ENCODE measurements at regions not wholly inside any gene's neighbourhood (a gene's known extent, or its start where the extent isn't known, plus 50 kb on each side); places are given as distances from the start of the nearest gene placed in this dataset.
"Not testable (repeated sequence)": the region's sequence is repeated elsewhere in the genome, so short reads cannot be mapped to it uniquely, and the experiment has no call there.

DNA sequence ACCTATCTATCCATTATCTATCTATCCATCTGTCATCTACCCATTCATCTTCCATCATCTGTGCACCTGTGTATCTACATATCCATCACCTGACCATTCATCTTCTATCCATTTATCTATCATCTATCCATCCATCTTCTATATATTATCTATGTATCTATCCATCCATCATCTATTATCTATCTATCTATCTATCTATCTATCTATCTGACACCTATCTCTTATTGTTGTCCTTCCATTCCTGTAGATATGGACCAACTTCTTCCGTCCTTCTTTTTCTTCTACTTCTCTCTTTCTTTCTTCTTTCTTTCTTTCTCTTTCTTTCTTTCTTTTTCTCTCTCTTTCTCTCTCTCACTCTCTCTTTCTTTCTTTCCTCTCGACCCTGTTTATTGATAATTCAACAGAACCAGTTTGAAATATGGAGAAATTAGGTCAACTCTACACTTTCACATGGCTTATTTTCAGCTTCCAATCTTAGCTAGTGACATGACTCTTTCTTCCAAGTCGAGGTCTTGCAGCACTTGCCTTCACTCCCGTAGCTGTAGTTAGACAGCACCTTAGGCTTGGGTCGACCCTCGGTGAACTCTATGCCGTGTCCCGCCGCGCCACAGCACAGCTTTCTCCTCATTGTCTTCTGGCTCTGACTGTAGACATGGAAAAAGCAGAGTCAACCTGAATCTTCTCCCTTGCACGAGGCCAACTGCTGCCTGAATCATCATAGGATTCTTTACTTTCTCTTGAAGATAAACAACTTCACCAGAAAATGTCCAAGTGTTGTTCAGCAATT, 110.4 kb upstream of the EXOC2 start:
- no peak for DNase-seq (ENCODE audit: low spot score)

DNA sequence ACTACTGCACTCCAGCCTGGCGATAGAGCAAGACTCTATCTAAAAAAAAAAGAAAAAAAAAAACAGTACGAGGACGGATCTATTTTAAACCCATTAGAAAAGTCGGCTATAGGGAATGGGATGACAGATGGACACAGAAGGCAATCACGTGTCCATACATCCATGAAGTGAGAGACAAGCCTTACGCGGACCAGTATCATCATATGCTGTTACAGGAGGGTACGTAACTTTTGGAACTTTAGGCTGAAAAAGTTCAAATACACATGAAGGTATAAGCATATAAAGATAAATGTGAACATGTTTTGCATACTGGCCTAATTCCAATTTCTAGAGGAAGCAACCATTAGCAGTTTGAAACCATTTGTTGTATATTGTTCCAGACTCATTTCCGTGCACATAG, 109.8 kb upstream of the EXOC2 start:
- no peak for DNase-seq (ENCODE audit: low spot score)

DNA sequence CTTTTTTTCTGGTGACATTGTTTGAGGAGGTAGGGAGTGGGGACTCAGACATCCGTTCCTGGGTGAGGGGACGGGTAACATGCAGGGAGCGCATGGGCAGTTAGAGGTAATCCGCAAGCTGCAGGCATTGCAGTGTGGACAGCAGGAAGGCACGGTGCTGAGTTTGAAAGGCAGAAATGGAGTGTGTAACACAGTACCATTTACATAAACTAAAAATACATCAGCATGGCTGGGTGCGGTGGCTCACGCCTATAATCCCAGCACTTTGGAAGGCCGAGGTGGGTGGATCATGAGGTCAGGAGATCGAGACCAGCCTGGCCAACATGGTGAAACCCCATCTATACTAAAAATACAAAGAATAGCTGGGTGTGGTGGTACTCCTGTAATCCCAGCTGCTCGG, 109.3 kb upstream of the EXOC2 start:
- DNase-seq (ENCODE audit: low spot score), result not testable (repeated sequence)

- no peak for DNase-seq (ENCODE audit: low spot score)
These were observed 106.8 kb upstream of the EXOC2 start for GRCh38 chr6:799769-800168.

GRCh38 chr6:797479-798077, 104.6 kb upstream of the EXOC2 start:
- peak; percentile 20 for DNase-seq (ENCODE audit: low spot score)

- no peak for DNase-seq (ENCODE audit: low spot score)
These were observed 102.2 kb upstream of the EXOC2 start for GRCh38 chr6:795046-795685.

DNA sequence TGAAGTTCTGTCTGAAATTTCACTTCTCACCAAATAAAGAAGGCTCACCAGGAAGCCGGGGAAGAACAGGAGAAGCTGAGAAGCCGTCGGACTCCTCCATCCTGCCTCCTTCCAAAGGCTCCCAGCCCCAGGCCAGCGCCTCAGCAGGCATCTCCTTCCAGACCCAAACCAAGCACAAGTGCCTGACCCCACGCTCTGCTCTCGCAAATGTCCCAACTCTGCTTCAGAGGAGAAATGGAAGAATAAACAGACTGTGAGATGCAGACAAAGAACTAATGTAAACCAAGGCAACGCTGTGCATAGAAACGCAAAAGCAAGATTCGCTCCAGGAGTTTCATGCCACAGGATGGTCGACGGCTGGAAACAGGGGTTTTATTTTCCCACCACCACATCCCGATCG, 100.3 kb upstream of the EXOC2 start:
- DNase-seq (ENCODE audit: low spot score), result no peak

GRCh38 chr6:792662-793061, 99.7 kb upstream of the EXOC2 start:
- no peak for DNase-seq (ENCODE audit: low spot score)

DNA sequence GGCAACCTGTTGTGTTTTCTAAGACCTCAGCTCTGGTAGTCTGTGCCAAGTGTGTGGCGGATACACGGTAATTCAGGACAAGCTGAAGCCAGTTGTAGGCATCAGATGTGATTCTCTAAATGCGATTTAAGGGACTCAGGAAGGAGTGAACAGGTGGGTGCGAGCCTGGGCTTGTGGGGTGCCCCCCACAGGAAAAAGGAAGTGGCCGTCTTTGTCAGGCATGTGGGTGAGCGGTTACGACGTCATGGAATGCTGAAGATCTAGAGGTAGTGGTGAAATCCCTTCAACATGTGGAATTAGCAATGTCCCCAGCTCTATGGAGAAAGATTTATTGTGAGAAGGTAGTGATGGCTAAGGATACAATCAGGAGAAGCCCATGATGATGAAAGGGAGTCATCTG, 95.1 kb upstream of the EXOC2 start:
- DNase-seq (ENCODE audit: low spot score), result no peak

DNA sequence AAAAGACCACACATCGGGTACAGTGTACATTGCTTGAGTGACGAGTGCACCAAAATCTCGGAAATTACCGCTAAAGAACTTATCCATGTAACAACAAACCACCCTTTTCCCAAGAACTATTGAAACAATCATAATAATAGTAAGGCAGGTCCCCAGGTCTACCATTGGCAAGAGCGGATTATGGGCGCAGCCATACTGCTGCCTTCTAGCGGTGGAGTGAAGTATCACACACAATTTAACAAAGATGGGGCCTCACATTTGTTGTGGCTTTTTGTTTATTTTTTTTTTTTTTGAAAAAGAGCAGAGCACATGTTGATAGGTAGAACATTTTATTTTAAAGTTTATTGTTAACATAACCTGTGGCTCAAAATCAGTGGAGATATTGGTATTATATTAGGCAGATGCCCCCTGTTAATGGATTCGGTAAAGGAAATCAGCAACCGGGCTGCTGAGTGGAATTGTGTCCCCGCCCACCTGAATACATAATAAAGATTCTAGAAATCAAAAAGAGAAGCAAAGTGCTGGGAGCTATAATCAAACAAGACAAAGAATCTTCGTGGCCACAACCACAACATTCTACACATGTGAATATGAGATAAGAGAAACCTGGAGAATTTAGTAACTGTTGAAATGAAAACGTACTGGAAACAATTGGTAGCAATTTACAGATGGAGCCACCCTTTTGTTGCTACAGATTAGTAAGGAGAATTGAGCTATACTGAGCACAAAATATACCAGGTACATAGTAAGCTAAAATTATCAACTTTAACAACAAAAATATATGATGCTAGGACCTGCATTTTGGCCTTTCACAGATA, 94.2 kb upstream of the EXOC2 start:
- DNase-seq (ENCODE audit: low spot score), result no peak

DNA sequence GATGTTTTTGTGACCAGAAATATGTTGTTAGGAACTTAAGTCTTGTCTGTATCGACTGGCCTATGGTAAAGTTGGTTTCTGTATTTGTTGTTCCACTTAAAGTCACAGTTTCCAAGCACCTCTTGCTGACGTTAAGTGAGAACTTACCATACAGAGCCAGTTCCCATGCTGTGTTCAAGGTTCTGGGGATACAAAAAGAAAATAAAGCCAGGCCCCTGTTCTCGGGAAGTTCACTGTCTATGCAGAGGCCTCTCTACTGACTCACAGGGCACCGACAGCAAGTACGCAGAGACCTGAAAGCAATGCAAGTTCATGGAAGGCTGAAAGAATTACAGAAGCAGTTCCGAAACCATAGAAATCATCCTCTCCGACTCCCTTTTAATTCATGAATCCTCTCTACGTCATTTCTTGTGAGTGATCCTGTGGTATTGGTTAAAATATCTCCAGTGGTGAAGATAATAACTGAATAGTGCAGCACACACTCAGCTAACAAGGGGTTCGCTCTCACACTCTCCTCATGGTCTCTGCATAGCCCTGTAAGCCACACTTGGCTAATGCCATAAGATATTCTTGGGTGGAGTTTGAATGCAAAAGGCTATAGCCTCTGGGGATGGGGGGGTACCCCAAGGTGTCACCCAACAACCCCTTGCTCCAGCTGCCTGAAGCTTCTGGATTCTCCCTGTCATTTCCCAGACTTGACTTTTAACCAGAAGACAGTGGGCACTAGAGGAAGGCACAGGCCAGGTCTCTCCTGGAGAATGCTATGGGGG, 91.2 kb upstream of the EXOC2 start:
- DNase-seq (ENCODE audit: low spot score), result no peak

DNA sequence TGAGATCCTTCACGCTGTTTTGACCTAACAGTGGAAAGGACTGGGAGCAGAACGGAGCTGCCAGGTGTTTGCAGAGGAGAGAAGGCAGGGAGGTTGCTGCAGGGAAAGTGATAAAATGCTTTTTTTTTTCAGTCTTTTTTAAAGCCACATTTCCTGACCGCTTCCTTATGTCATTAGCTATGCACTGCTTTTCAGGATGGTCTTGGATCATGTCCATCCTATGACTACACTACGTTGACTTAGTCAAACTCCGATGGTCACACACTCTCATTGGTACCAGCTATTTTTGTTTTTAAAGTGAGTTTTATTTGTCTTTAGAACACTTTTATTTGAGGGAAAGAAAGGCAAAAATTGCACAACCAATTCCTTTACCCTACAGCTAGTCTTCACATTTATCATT, 89.2 kb upstream of the EXOC2 start:
- no peak for DNase-seq (ENCODE audit: low spot score)

- no peak for DNase-seq (ENCODE audit: low spot score)
These were observed 88.5 kb upstream of the EXOC2 start for GRCh38 chr6:781350-781961.

DNA sequence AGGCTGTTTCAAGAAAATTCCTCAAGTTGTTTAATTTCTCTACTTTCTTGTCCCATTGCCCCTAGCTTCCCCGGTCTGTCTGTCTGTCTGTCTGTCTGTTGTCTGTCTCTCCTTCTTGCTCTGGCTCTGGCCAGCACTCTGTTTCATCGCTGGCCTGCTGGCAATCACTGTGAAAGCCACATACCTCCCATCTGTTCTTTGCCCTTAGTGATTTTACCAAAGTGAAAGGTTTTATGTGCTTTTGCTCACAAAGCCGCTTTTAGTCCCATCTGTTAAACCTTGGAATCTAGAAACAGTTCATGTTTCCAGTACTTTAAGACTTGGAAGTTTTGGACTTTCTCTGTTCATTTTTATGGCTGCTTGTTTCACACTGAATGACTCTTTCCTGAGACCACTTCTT, 87.8 kb upstream of the EXOC2 start:
- no peak for DNase-seq (ENCODE audit: low spot score)

DNA sequence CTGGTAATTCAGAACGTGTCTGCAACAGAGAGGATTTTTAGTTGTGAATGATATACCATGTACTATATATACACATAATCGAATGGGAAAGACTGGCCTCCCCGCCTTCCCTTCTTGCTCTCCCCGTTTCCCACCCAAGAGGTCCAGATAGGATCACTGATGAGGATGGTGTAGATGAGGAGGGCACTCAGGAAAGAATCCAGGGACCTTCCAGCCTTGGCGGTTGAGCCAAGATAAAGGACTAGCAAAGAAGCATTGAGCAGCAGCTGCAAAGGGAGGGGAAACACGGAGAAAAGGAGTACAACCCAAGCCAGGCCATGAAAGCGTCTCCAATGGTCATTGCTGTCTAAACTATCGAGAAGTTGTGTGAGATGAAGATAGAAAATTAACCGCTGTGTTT, 84.0 kb upstream of the EXOC2 start:
- DNase-seq (ENCODE audit: low spot score), result no peak

DNA sequence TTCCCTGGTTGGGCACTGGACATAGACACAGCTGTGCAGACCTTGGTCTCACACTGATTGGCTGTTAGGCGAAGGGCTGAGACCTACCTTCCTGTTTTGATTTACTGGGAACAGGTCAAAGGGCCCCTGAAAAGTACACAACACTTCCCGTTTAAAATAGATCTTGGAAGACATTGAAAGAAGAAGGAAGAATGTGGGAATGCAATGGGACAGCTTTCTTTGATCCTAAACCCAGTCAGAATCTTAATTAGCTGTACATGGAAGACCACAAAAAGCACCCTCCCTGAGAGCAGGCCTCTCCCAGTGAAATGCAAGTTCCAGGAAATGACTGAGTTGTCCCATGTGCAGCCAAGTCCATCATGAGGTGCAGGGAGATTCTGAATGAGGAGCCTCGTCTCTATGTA, 83.6 kb upstream of the EXOC2 start:
- DNase-seq (ENCODE audit: low spot score), result no peak

DNA sequence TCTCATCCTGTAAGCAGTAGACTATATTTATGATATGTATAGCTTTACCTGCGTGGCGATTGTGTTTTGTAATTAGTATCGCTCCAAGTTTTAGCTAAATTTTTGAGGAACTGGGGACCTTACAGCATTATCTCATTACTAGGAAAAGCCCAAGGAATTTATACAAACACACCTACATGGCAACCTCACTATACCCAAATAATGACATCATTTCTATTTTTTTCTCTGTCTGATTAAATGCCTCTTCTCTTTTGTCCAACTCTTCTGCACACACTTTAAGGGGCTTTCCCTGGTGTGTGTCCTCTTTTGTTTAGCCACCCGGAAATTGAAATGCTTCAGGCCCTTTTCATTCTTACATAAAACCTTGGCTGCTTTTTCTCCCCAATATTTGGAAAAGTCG, 82.9 kb upstream of the EXOC2 start:
- DNase-seq (ENCODE audit: low spot score), result no peak

- not testable (repeated sequence) for DNase-seq (ENCODE audit: low spot score)
These were observed 78.7 kb upstream of the EXOC2 start for GRCh38 chr6:771683-772082.

- no peak for DNase-seq (ENCODE audit: low spot score)
These were observed 75.0 kb upstream of the EXOC2 start for GRCh38 chr6:767755-768512.

DNA sequence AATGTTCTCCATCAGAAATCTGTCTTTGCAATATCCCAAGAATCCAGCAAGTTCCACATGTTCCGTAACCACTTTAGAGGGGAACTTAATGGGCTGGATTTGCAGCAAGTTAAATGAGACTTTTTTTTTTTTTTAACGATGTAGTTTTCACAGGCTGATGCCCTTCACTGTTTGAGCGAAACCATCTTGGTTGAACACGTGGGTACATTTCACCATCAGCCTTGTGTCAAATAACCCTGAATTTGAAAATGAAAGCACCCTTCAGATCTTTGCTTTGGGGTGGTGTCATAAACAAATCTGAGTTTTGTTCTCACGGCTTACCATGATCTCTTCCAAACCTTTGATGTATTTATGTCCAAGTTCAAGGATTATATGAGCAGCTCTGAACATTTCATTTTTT, 73.7 kb upstream of the EXOC2 start:
- DNase-seq (ENCODE audit: low spot score), result no peak

GRCh38 chr6:761997-762396, 69.1 kb upstream of the EXOC2 start:
- DNase-seq (ENCODE audit: low spot score), result no peak

All from COLO829 (cell line).